H1 (cell line): ENCODE measurements at regions not wholly inside any gene's neighbourhood (a gene's known extent, or its start where the extent isn't known, plus 50 kb on each side); places are given as distances from the start of the nearest gene placed in this dataset.

Source experiments
- CTCF ChIA-PET: fragments of 300-600 bp; sonication (Branson Sonifier 250); formaldehyde crosslinking; loops from one replicate; lab custom pipeline; 2021; ENCODE audit not compliant: partially characterized antibody; lab: Charles Lee
- POLR2A ChIA-PET: fragments of 300-600 bp; sonication (Branson Sonifier 250); formaldehyde crosslinking; loops from one replicate; lab custom pipeline; 2021; ENCODE audit warnings: inconsistent platforms; ENCODE audit not compliant: partially characterized antibody; lab: Charles Lee
- DNase-seq, 2 experiments: peaks; one replicate each; pipeline versions ENCODE4 v3.0.0 to v3.0.0-alpha.2; 2010 to 2022; ENCODE audit warnings: low spot score in 2 of 2, low read depth in 1 of 2, mixed read lengths in 1 of 2
- FAIRE-seq: peaks from 2 replicates; lab custom pipeline; 2011; peaks lifted over from hg19 to GRCh38; lab: Jason Lieb, UNC
- H2AFZ ChIP-seq: 2 replicates; pipeline ENCODE4 v1.8.1; 2012; ENCODE audit warnings: low read length, inconsistent platforms
- H2AK5ac ChIP-seq: 2 replicates; pipeline ENCODE4 v1.6.1; 2013; ENCODE audit warnings: low read depth, low read length
- H2BK120ac ChIP-seq: replicated peaks from 2 replicates; pipeline ENCODE3; 2013; ENCODE audit warnings: low read depth, low read length, inconsistent platforms
- H2BK12ac ChIP-seq: 2 replicates; pipeline ENCODE4 v1.6.1; 2013; ENCODE audit warnings: low read depth, low read length
- H2BK15ac ChIP-seq: 2 replicates; pipeline ENCODE4 v1.6.1; 2013; ENCODE audit warnings: low read length
- H2BK20ac ChIP-seq: 2 replicates; pipeline ENCODE4 v1.6.1; 2013; ENCODE audit warnings: low read length
- H2BK5ac ChIP-seq: 2 replicates; pipeline ENCODE4 v1.6.1; 2013; ENCODE audit warnings: low read depth, low read length
- H3K14ac ChIP-seq: 2 replicates; pipeline ENCODE4 v1.6.1; 2013; ENCODE audit warnings: inconsistent platforms; ENCODE audit not compliant: insufficient read length
- H3K18ac ChIP-seq: 2 replicates; pipeline ENCODE4 v1.6.1; 2013; ENCODE audit warnings: low read length; ENCODE audit errors: extremely low read depth
- H3K23ac ChIP-seq: 2 replicates; pipeline ENCODE4 v1.6.1; 2013; ENCODE audit warnings: inconsistent platforms; ENCODE audit not compliant: insufficient read length
- H3K23me2 ChIP-seq: 2 replicates; pipeline ENCODE4 v1.6.1; 2013; ENCODE audit warnings: low read depth, low read length
- H3K27ac ChIP-seq: 2 replicates; pipeline ENCODE4 v1.6.1; 2011; ENCODE audit warnings: low read depth, low read length, inconsistent platforms
- H3K27me3 ChIP-seq, 4 experiments: replicated peaks in 1 of 4; 1 replicate in 1 of 4; 2 replicates in 3 of 4; pipeline versions ENCODE4 v1.6.1 to v1.8.1; 2011 to 2013; ENCODE audit warnings: low read length in 3 of 4, mild to moderate bottlenecking in 3 of 4, inconsistent platforms in 2 of 4, mixed read lengths in 2 of 4, moderate library complexity in 1 of 4; ENCODE audit not compliant: control insufficient read depth in 3 of 4, insufficient read depth in 3 of 4; ENCODE audit errors: extremely low read depth in 1 of 4
- H3K36me3 ChIP-seq, 4 experiments: 2 replicates each; pipeline versions ENCODE4 v1.6.1 to v1.8.1; 2011 to 2013; ENCODE audit warnings: mild to moderate bottlenecking in 4 of 4, low read length in 3 of 4, moderate library complexity in 2 of 4, control low read depth in 1 of 4, inconsistent platforms in 1 of 4; ENCODE audit not compliant: insufficient read depth in 4 of 4, control insufficient read depth in 2 of 4
- H3K4ac ChIP-seq: replicated peaks from 2 replicates; pipeline ENCODE3; 2013; ENCODE audit warnings: low read length, low read depth, mixed read lengths, inconsistent platforms; ENCODE audit not compliant: insufficient read length
- H3K4me1 ChIP-seq, 4 experiments: replicated peaks in 1 of 4; 1 replicate in 1 of 4; 2 replicates in 3 of 4; pipeline versions ENCODE4 v1.6.1 to v1.8.1; 2011 to 2013; ENCODE audit warnings: low read length in 3 of 4, inconsistent platforms in 2 of 4, mixed read lengths in 1 of 4; ENCODE audit not compliant: insufficient read depth in 4 of 4, control insufficient read depth in 3 of 4
- H3K4me2 ChIP-seq, 2 experiments: 2 replicates each; pipeline versions ENCODE4 v1.6.1 to v1.8.1; 2011 to 2013; ENCODE audit warnings: low read depth in 2 of 2, low read length in 2 of 2, control low read depth in 1 of 2, inconsistent platforms in 1 of 2, mild to moderate bottlenecking in 1 of 2; ENCODE audit not compliant: insufficient read depth in 1 of 2
- H3K4me3 ChIP-seq, 4 experiments: fragments of 200-600, 300-600 bp in 1 of 4; sonication (generic), shearing (Covaris generic), sonication (Bioruptor Twin) in 1 of 4; 2 replicates each; pipeline versions ENCODE4 v1.5.1 to v1.8.1; 2011 to 2016; ENCODE audit warnings: low read length in 4 of 4, low read depth in 3 of 4, control low read depth in 2 of 4, inconsistent platforms in 2 of 4, mild to moderate bottlenecking in 2 of 4, mixed read lengths in 1 of 4, moderate library complexity in 1 of 4; ENCODE audit not compliant: insufficient read depth in 2 of 4; ENCODE audit errors: extremely low read depth in 1 of 4
- H3K56ac ChIP-seq: replicated peaks from 2 replicates; pipeline ENCODE3; 2013; ENCODE audit warnings: low read depth, mild to moderate bottlenecking, mixed read lengths, low read length, inconsistent platforms; ENCODE audit not compliant: insufficient read length
- H3K79me1 ChIP-seq: 2 replicates; pipeline ENCODE4 v1.6.1; 2013; ENCODE audit warnings: low read depth, low read length, control low read depth
- H3K79me2 ChIP-seq, 2 experiments: 2 replicates each; pipeline versions ENCODE4 v1.6.1 to v1.8.1; 2012 to 2013; ENCODE audit warnings: low read length in 2 of 2, mild to moderate bottlenecking in 2 of 2, inconsistent platforms in 1 of 2; ENCODE audit not compliant: insufficient read depth in 2 of 2, control insufficient read depth in 1 of 2
- H3K9ac ChIP-seq, 4 experiments: replicated peaks in 1 of 4; 1 replicate in 1 of 4; 2 replicates in 3 of 4; pipeline versions ENCODE4 v1.6.1 to v1.8.1; 2011 to 2013; ENCODE audit warnings: low read depth in 3 of 4, low read length in 3 of 4, control low read depth in 2 of 4, mild to moderate bottlenecking in 2 of 4, moderate library complexity in 2 of 4, inconsistent platforms in 1 of 4; ENCODE audit errors: extremely low read depth in 1 of 4
- H3K9me3 ChIP-seq, 2 experiments: 2 replicates each; pipeline versions ENCODE4 v1.6.1 to v1.8.1; 2012 to 2013; ENCODE audit warnings: mild to moderate bottlenecking in 2 of 2, moderate library complexity in 2 of 2, control low read depth in 1 of 2, inconsistent platforms in 1 of 2, low read depth in 1 of 2, low read length in 1 of 2, mixed read lengths in 1 of 2; ENCODE audit not compliant: insufficient read depth in 2 of 2
- H4K20me1 ChIP-seq, 2 experiments: replicated peaks in 1 of 2; 2 replicates each; pipeline versions ENCODE3 to v1.8.1; 2011 to 2013; ENCODE audit warnings: inconsistent platforms in 2 of 2, low read length in 2 of 2, mild to moderate bottlenecking in 1 of 2; ENCODE audit not compliant: insufficient read depth in 2 of 2, control insufficient read depth in 1 of 2
- H4K5ac ChIP-seq: 2 replicates; pipeline ENCODE4 v1.6.1; 2013; ENCODE audit warnings: low read length, low read depth, mixed read lengths, inconsistent platforms; ENCODE audit not compliant: insufficient read length
- H4K8ac ChIP-seq: 2 replicates; pipeline ENCODE4 v1.8.0; 2013; ENCODE audit warnings: mild to moderate bottlenecking, moderate library complexity, low read length, inconsistent platforms; ENCODE audit not compliant: insufficient read depth; ENCODE audit errors: extremely low read depth
- H4K91ac ChIP-seq: replicated peaks from 2 replicates; pipeline ENCODE3; 2013; ENCODE audit warnings: low read length, mixed read lengths, inconsistent platforms; ENCODE audit not compliant: insufficient read length
- BCL11A ChIP-seq, 2 experiments: IDR thresholded peaks; one replicate each; pipeline ENCODE4 v1.6.1; 2011; ENCODE audit warnings: low read depth in 2 of 2, low read length in 2 of 2, mild to moderate bottlenecking in 2 of 2
- CBX8 ChIP-seq: fragments of 300-800, 300-1000 bp; sonication (generic); IDR thresholded peaks from 2 replicates; pipeline ENCODE4 v1.7.1; 2016; ENCODE audit warnings: low read depth, low read length, borderline replicate concordance
- CHD1 ChIP-seq: IDR thresholded peaks from 2 replicates; pipeline ENCODE4 v1.6.1; 2012; ENCODE audit warnings: low read depth, low read length, improper control_type of control experiment
- EGR1 ChIP-seq: IDR thresholded peaks from 2 replicates; pipeline ENCODE4 v1.6.1; 2011; ENCODE audit warnings: low read depth, low read length, borderline replicate concordance
- EZH2 ChIP-seq: fragments of 200-600 bp; sonication (generic); IDR thresholded peaks from 2 replicates; pipeline ENCODE4 v1.7.1; 2012; ENCODE audit warnings: low read depth, mild to moderate bottlenecking, moderate library complexity, low read length, inconsistent platforms; ENCODE audit not compliant: severe bottlenecking
- GABPA ChIP-seq: IDR thresholded peaks from 2 replicates; pipeline ENCODE4 v1.6.1; 2011; ENCODE audit warnings: mild to moderate bottlenecking, low read length, moderate library complexity, borderline replicate concordance; ENCODE audit not compliant: insufficient read depth
- KDM5A ChIP-seq: fragments of 200-600 bp; IDR thresholded peaks from 2 replicates; pipeline ENCODE4 v1.7.1; 2012; ENCODE audit warnings: mild to moderate bottlenecking, low read length, inconsistent platforms, mixed read lengths
- RBBP5 ChIP-seq: IDR thresholded peaks from 2 replicates; pipeline ENCODE4 v1.7.1; 2012; ENCODE audit warnings: low read depth, mild to moderate bottlenecking, inconsistent platforms, low read length, moderate library complexity, borderline replicate concordance
- SAP30 ChIP-seq: fragments of 300-600 bp; sonication (generic); IDR thresholded peaks from 2 replicates; pipeline ENCODE4 v1.7.1; 2012; ENCODE audit warnings: low read length, moderate library complexity, mild to moderate bottlenecking, inconsistent platforms; ENCODE audit not compliant: insufficient read depth, insufficient replicate concordance
- SIN3A ChIP-seq, 2 experiments: IDR thresholded peaks in 1 of 2; conservative IDR thresholded peaks in 1 of 2; 2 replicates each; pipeline ENCODE4 v1.6.1; 2011 to 2012; ENCODE audit warnings: low read length in 2 of 2, improper control_type of control experiment in 1 of 2, low read depth in 1 of 2, mild to moderate bottlenecking in 1 of 2
- SIX5 ChIP-seq: IDR thresholded peaks from 2 replicates; pipeline ENCODE4 v1.6.1; 2011; ENCODE audit warnings: mild to moderate bottlenecking, low read depth, low read length
- SP4 ChIP-seq: IDR thresholded peaks from 2 replicates; pipeline ENCODE4 v1.6.1; 2012; ENCODE audit warnings: low read length, inconsistent platforms
- SRF ChIP-seq: IDR thresholded peaks from 2 replicates; pipeline ENCODE4 v1.6.1; 2011; ENCODE audit warnings: mild to moderate bottlenecking, low read depth, low read length, moderate library complexity
- SUZ12 ChIP-seq: fragments of 200-600 bp; sonication (generic); IDR thresholded peaks from 2 replicates; pipeline ENCODE4 v1.6.1; 2012; ENCODE audit warnings: mild to moderate bottlenecking, inconsistent platforms, low read length, moderate library complexity, mixed read lengths
- USF2 ChIP-seq: IDR thresholded peaks from 2 replicates; pipeline ENCODE4 v1.6.1; 2011; ENCODE audit warnings: low read length, improper control_type of control experiment

- Histone ChIP-seq H2BK12ac (no peak overlapping the region), H2BK20ac (no peak overlapping the region), H2BK120ac (no peak overlapping the region), H3K9ac (no peak overlapping the region), H2BK5ac (no peak overlapping the region), H4K20me1 (no peaks in the 10 kb centered on the region), H4K8ac (no peak overlapping the region), H3K4me2 (no peak overlapping the region), H3K27me3 (no peaks in the 10 kb centered on the region), H2AFZ (no peak overlapping the region), H3K18ac (no peak overlapping the region), H3K36me3 (no peaks in the 10 kb centered on the region), H3K4ac (no peak overlapping the region), H3K14ac (no peak overlapping the region), H3K9me3 (no peaks in the 10 kb centered on the region), H3K27ac (no peak overlapping the region), H3K23ac (no peak overlapping the region), H4K5ac (no peak overlapping the region), H3K23me2 (no peaks in the 10 kb centered on the region), H3K56ac (no peak overlapping the region), H2BK15ac (no peak overlapping the region), H3K79me1 (no peaks in the 10 kb centered on the region), H3K4me1 (no peaks in the 10 kb centered on the region), H2AK5ac (no peak overlapping the region), H3K4me3 (no peak overlapping the region), H4K91ac (no peak overlapping the region), H3K79me2 (no peaks in the 10 kb centered on the region)
- POLR2A ChIA-PET: no interaction called here
- FAIRE-seq (no peak), DNase-seq (no peak)
- TF ChIP-seq SRF (no peak), BCL11A (IDR thresholded peaks at IDR 0.05; ENCODE audit: low read depth in 2 of 2, low read length in 2 of 2) (no peak), SP4 (no peak), SAP30 (no peak), SUZ12 (no peak), CBX8 (no peak), GABPA (no peak), SIN3A (conservative IDR thresholded peaks at IDR 0.05 in 1 of 2, IDR thresholded peaks at IDR 0.05 in 1 of 2; ENCODE audit: low read depth in 1 of 2, low read length in 2 of 2) (no peak), EZH2 (no peak), CHD1 (no peak), RBBP5 (no peak), KDM5A (no peak), USF2 (no peak), SIX5 (no peak), EGR1 (no peak)
- CTCF ChIA-PET: interaction anchor here (0.7 kb wide), 2 partner anchors 265 to 1623 kb away, joined by 3 read pairs; no protein-coding TSS in a partner anchor
Observed at GRCh38 chr4:124037236-124037635, 640.6 kb downstream of the SPRY1 start.
